ENCODE measurements at regions not wholly inside any gene's neighbourhood (a gene's known extent, or its start where the extent isn't known, plus 50 kb on each side); places are given as distances from the start of the nearest gene placed in this dataset.

GRCh38 chr15:52862677-52863076 is 72.5 kb upstream of the ONECUT1 start:
- DNase-seq, result no peak

DNA sequence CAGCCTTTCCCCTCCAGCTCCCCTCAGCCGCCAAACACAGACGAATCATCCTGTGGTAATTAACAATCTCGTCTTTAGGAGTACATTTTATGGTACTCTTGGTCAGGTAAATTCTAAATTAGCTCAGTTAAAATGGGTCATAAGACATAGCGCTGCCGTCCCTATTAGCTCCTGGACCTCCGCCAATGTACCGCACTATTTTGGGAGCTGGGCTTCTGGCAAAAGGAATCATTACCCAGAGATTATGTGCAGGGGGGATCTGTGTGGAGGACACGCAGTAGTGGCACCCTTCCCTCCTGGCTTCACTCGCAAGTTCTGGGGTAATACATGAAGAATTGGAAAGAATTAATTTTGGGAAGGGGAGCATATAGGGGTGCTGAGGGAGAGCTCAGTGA is 68.6 kb upstream of the ONECUT1 start:
- no peak for DNase-seq

GRCh38 chr15:52857937-52858781 is 68.0 kb upstream of the ONECUT1 start:
- no peak for DNase-seq

- DNase-seq, result no peak
Measured at GRCh38 chr15:52857471-52857870, 67.3 kb upstream of the ONECUT1 start.

DNA sequence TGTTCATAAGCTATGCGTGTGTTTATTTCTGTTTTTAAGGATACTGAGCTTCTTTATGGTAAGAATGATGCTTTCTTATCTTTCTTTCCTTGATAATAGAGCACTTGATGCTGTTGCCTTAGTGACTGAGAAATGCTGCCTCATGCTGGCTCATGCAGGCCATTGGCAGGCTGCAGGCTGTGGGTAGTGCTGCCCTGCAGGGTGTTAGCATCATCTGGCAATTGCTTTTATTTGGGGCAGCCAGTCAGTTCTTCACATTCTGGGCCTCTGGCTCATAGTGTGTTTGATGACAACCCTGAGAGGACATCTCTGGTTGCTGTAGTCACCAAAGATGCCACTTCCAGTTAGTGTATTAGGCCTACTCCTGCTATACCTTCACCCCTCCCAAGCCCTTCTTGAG is 66.2 kb upstream of the ONECUT1 start:
- DNase-seq, result no peak

DNA sequence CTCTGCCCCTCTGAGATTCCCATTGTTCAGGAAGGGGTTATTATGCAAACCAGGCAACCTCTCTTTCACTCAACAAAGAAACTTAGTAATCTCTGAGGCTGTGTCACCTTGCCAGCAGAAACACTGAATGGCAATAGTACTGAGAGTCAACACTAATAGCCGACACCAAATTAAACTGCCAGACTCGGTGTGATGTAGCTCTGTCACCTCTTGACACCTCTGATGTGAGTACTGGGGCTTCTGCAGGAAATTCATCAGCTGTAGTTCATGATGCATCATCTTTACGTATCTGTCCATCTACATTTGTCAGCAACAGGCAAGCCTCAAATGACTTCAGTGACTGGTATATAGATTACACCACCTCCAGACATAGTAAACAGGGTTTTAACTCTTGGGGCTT is 65.0 kb upstream of the ONECUT1 start:
- no peak for DNase-seq

DNA sequence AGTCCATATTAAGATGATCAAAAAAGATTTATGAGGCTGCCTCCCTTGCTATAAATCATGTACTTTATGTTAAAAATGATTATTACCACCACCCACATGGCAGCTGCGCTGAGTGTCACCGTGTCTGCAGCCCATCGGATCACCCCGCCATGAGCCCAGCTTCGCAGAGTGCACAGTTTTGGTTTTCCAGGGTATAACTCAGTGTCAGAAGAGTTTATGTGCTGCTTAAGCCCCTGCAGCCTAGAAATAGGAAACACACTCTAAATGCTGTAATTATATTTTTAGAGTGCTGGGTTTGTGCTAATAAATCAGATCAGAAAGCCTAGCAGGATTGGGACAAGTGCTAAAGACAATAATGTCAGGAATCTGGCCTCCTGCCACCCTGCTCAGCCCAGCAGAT is 54.7 kb upstream of the ONECUT1 start:
- no peak for DNase-seq

Measured in NCI-H510A treated with DMSO at 0.1 percent for 48 hours (cell line).